GM21576 (cell line): ENCODE measurements at regions not wholly inside any gene's neighbourhood (a gene's known extent, or its start where the extent isn't known, plus 50 kb on each side); places are given as distances from the start of the nearest gene placed in this dataset.

Source experiments
- ATAC-seq: cut with Tn5 transposase; IDR thresholded peaks from one replicate; pipeline ENCODE4 v1.9.1; 2021; ENCODE audit warnings: mild to moderate bottlenecking, moderate library complexity; ENCODE audit not compliant: unreplicated experiment

DNA sequence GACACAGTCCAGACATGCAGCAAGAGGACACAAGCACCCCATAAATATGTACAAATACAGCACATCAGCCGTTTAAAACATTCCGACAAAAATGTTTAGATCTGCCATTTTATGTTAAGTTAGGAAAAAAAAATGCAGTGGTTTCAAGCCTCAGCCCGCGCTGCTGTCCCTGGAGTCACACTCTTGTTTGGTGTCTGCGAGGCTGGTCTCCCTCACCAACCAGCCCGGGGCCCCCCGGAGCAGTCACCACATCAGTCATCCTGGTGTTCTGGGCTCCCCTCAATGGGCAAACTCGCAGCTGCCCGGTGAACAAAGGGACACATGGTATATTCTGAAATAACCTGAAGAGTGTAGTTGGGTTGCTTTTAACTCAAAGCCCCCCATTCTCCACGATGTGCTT, 1022.2 kb downstream of the BRD1 start:
- ATAC-seq: no peak

DNA sequence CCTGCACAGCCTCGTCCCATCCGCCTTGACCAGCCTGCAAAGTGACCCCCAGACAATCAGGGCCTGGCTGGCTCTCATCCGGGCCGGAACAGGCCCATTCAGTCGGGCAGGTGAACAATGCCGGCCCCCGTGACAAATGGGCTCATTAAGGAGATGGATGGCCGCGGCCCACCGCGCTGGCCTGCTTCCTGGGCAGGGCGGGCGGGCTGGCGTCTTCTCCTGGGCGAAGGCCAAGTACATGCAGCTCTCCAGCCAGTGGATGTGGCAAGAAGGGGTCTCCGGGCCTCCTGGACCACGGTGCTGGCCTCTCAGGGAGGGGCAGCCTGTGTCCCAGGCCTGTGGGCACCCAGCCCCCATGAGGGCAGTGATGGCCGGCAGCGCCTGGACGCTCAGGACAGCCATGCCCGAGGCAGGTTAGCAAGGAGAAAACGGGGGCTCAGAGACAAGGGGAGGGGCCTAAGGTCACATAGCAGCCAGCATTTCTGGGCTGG, 1022.8 kb downstream of the BRD1 start:
- no peak for ATAC-seq

- no peak for ATAC-seq
Measured at GRCh38 chr22:48803948-48804810, 1023.5 kb downstream of the BRD1 start.

GRCh38 chr22:48803171-48803947, 1024.3 kb downstream of the BRD1 start:
- no peak for ATAC-seq

GRCh38 chr22:48802576-48802975, 1025.1 kb downstream of the BRD1 start:
- ATAC-seq: no peak

- no peak for ATAC-seq
Measured at GRCh38 chr22:48800886-48801607, 1026.6 kb downstream of the BRD1 start.

DNA sequence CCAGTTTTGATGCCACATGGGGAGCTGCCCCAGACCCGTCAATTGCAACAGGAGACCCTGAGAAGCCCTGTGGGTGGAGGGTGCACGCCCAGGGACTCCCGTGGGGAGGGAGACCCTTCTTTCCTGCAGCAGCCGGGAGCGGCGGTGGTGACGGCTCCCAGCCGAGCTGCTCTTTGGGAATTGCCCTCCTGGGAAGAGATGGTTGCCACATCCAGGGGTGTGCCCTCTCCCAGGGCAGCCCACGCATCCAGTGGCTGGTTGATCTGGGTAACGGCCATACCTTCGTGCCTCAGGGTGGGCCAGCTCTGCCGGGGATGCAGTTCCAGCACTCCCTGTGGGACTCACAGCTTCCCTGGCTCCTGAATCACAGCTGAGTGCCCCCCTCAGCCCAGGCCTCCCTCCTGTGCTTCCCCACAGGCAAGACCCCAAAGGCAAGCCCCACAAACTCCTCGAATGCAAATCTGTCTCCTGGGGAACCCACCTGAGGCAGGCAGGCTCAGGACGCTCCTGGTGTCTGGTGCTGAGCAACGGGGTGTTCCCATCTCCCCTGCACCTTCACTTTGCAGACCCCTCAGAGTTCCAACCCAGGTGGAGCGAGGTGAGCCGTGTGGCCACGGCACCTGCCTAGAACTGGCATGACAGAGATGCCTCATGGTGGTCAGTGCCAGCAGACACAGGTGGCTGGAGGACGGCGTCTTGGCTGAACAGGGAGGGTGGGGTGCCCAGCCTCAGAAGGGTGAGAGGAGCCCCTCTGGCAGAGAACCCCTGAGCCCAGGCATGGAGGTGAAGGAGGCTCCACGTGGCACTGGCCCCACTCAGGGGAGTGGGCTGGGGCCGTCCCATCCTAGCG, 1027.4 kb downstream of the BRD1 start:
- no peak for ATAC-seq

GRCh38 chr22:48799227-48799970, 1028.3 kb downstream of the BRD1 start:
- no peak for ATAC-seq

GRCh38 chr22:48798281-48799226, 1029.1 kb downstream of the BRD1 start:
- ATAC-seq: no peak

DNA sequence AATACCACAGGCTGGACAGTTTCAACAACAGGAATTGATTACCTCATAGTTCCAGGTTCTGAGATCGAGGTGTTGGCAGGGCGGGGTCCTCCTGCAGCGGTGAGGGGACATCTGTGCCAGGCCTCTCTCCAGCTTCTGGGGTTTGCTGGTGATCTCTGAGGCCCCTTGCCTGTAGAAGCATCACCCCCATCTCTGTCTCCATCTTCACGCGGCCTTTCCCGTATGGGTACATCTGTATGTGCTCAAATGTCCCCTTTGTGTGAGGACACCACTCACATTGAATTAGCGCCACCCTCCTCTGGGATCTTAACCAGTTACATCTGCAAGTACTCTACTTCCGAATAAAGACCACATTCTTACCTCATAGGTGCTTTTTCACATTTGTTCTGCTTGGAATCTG, 1029.9 kb downstream of the BRD1 start:
- no peak for ATAC-seq

DNA sequence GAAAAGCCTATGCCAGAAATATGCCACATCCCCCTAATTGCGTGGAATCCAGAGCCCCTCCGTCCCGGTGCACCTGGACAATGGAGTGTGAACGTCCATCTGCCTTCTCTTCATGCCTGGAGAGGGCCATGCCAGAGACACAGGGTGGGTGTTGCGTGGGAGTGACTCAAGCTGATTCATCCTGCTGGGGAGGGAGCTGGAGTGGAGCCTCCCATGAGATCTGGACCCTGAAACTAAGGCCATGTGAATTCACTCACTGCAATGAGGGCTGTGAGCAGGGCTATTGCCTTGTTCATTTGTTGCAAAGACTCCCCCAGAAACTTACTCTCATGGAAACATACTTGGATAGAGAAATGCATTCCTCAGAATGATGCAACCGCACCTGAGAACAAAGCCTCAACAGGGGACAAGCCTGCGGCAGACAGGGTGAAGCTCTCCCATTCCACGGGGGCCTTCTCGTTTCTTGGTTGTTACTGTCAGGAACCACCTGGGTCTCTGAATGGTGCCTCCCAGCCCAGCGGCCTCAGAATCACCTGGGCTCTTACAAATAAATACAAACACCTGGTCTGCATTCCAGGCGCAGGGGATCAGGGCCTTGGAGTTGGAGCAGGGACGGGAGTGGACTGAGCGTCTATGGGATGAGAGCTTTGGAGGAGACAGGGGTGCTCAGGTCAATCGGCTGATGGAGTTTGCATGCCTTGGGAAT, 1031.2 kb downstream of the BRD1 start:
- ATAC-seq: no peak

GRCh38 chr22:48795664-48796063, 1032.0 kb downstream of the BRD1 start:
- no peak for ATAC-seq

DNA sequence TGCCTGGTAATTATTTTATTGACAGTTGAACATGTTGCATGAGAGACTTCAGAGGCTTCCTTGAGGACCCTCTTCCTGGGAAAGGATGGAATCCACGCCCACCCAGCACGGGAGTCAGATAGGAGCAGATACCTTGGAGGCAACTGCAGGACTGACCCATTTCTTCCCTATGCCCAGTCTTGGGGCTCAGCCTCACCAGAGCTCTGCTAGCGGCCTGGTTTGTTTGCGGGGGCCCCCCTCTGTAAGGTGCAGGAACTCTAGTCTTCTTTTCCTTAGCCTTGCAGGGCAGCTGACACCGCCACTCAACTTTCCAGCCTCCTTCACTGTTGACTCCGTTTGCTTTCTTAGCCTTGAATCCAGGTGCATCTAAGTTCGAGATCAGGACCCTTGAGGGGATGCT, 1032.8 kb downstream of the BRD1 start:
- ATAC-seq: no peak

- no peak for ATAC-seq
Measured at GRCh38 chr22:48793949-48794348, 1033.7 kb downstream of the BRD1 start.

- ATAC-seq: no peak
Measured at GRCh38 chr22:48786679-48786996, 1041.0 kb downstream of the BRD1 start.

DNA sequence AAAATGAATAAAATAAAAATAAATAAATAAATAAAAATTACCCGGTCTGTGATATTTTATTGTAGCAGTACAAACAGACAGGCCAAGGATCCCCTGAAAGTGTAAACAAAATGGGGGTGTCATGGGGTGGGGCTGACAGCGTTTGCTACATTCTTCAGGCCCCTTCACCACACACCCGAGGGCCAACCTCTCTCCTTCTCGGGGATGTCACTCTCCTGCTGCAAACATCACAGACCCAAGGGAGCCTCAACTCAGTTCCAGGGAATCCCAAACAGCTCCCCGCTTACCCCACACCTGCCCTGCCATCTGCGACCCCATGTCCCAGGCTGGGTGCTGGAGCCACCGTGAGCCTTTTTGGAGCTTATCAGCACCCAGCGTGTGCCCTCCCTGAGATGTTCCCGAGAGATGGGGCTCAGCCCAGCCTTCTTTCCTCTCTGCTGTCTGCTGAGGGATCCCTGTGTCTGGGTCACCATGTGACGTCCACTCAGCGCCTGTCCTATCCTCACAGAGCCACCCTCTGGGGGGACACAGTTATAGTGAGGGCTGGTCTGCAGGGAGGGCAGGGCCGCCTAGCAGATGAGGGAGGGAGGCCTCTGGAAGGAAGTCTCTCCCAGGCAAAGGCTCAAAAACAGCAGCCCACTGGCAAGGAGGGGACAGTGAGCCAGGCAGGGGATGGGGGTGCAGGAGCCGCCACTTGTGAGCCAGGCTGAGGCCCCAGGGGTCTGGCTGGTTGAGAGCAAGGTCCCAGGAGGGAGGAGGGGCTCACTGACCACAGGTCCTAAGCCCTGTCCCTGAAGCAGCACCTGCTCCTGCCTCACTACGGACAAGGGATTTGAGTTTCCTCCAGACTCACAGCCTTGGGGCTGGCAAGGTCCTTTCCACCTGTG, 1041.6 kb downstream of the BRD1 start:
- ATAC-seq: no peak
